ENCODE measurements at regions not wholly inside any gene's neighbourhood (a gene's known extent, or its start where the extent isn't known, plus 50 kb on each side); places are given as distances from the start of the nearest gene placed in this dataset.

DNA sequence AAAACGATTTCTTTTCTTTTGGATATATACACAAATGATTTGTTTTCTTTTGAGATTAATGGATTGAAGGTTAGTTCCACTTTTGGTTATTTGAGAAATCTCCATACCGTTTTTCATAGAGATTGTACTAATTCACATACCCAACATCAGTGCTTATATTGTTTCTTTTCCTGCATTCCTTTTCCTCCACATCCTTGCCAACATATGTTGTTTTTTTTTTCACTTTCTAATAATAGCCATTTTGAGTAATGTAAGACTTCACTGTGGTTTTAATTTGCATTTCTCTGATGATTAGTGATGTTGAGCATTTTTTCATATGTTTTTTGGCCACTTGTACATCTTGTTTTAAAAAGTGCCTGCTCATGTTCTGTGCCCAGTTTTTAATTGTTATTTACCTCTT is 846.4 kb upstream of the EYS start:
- no peaks in the 10 kb centered on the region for H3K36me3 ChIP-seq (ENCODE audit: control insufficient read depth, insufficient read depth, low read length)
- no peak overlapping the region for H3K4me3 ChIP-seq (ENCODE audit: low read depth, low read length)
- H3K79me2 ChIP-seq, result no peaks in the 10 kb centered on the region
- H3K4me1 ChIP-seq, result no peaks in the 10 kb centered on the region
- no peaks in the 10 kb centered on the region for H3K9me3 ChIP-seq (ENCODE audit: control insufficient read depth, low read length)
- H2AFZ ChIP-seq, result no peak overlapping the region
- H3K4me2 ChIP-seq (ENCODE audit: low read length), result no peak overlapping the region
- H3K27me3 ChIP-seq (ENCODE audit: control insufficient read depth, insufficient read depth, low read length), result no peaks in the 10 kb centered on the region
- H3K27ac ChIP-seq, result no peak overlapping the region
- TF ChIP-seq, protein P1, sequence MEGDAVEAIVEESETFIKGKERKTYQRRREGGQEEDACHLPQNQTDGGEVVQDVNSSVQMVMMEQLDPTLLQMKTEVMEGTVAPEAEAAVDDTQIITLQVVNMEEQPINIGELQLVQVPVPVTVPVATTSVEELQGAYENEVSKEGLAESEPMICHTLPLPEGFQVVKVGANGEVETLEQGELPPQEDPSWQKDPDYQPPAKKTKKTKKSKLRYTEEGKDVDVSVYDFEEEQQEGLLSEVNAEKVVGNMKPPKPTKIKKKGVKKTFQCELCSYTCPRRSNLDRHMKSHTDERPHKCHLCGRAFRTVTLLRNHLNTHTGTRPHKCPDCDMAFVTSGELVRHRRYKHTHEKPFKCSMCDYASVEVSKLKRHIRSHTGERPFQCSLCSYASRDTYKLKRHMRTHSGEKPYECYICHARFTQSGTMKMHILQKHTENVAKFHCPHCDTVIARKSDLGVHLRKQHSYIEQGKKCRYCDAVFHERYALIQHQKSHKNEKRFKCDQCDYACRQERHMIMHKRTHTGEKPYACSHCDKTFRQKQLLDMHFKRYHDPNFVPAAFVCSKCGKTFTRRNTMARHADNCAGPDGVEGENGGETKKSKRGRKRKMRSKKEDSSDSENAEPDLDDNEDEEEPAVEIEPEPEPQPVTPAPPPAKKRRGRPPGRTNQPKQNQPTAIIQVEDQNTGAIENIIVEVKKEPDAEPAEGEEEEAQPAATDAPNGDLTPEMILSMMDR (IDR thresholded peaks at IDR 0.05), result no peak
- no peak overlapping the region for H3K9ac ChIP-seq

DNA sequence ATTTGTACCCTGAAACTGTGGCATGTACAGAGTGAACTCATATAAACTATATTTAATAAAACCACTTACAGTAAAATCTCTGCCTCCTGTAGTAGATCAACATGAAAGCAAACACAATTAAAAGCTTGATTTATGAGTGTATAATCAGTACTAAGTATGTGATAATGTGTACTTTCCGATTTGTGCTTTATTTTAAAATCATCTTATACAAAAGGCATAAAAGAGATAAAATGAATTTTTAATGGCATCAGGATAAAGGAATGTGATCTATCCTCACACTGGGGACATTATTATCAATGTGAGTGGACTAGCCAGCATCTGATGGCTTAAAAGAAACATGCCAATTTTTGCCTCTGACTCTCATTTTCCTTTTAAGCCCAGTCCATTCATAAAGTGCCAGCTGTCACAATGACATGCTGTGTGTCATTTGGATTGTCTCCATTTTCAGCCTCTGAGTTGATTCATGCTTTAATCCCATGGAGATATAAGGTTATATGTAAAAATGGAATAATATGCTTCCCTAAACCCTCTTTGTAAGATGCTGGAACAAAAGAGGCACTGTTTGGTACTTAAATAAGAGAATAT is 831.6 kb upstream of the EYS start:
- Histone ChIP-seq H3K4me3 (ENCODE audit: low read depth, low read length) (no peak overlapping the region), H3K9me3 (ENCODE audit: control insufficient read depth, low read length) (no peaks in the 10 kb centered on the region), H3K27ac (no peak overlapping the region), H3K79me2 (no peaks in the 10 kb centered on the region), H2AFZ (no peak overlapping the region), H3K36me3 (ENCODE audit: control insufficient read depth, insufficient read depth, low read length) (no peaks in the 10 kb centered on the region), H3K4me1 (no peaks in the 10 kb centered on the region), H3K9ac (no peak overlapping the region), H3K4me2 (ENCODE audit: low read length) (no peak overlapping the region), H3K27me3 (ENCODE audit: control insufficient read depth, insufficient read depth, low read length) (no peaks in the 10 kb centered on the region)
- TF ChIP-seq, protein P1 (IDR thresholded peaks at IDR 0.05), result no peak

DNA sequence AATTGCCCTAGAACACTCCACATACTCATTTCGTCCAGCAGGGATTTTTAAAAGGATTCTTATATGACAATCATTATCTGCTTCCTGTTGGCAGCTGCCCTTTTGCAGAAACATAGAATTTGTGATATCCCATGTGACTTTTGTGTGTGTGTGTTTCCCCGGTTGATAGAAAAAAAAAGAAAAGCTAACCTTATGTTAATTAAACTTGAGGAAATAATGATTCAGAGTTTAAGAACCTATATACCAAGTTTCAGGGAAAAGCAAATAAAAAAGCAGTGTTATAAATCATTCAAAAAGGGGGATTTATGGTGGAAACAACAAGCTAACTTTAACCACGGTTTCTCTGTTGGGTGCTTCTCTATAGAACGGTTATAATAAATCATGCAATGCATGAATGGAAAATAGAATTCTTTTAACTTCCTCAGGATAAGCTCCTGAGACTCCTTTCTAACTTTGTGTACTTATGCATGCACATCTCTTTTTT is 826.9 kb upstream of the EYS start:
- H3K27me3 ChIP-seq (ENCODE audit: control insufficient read depth, insufficient read depth, low read length), result no peaks in the 10 kb centered on the region
- H3K27ac ChIP-seq, result no peak overlapping the region
- TF ChIP-seq, protein P1 (IDR thresholded peaks at IDR 0.05), result no peak

DNA sequence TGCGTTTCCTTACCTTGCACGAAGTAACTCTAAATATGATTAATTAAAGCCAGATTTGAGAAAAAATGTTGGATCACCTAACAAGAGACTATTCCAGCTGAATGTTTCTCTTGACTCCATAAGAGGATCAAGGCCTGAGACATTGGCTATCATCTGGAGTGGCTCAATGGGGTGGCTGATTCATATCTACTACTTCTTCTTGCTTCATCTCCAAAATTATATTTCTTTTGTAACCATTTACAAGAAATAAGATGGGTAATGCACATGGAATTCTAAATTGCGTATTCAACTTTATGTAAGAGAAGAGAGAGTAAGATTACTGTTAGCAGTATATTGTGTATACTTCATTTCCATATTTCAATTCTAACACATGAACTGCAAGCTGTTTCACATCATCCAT is 819.0 kb upstream of the EYS start:
- no peak overlapping the region for H3K9ac ChIP-seq
- H3K4me1 ChIP-seq, result no peaks in the 10 kb centered on the region
- H3K9me3 ChIP-seq (ENCODE audit: control insufficient read depth, low read length), result no peaks in the 10 kb centered on the region
- TF ChIP-seq, protein P1 (IDR thresholded peaks at IDR 0.05), result no peak
- no peak overlapping the region for H3K4me2 ChIP-seq (ENCODE audit: low read length)
- no peak overlapping the region for H3K27ac ChIP-seq
- H3K79me2 ChIP-seq, result no peaks in the 10 kb centered on the region
- H2AFZ ChIP-seq, result no peak overlapping the region
- H3K4me3 ChIP-seq (ENCODE audit: low read depth, low read length), result no peak overlapping the region
- no peaks in the 10 kb centered on the region for H3K27me3 ChIP-seq (ENCODE audit: control insufficient read depth, insufficient read depth, low read length)
- no peaks in the 10 kb centered on the region for H3K36me3 ChIP-seq (ENCODE audit: control insufficient read depth, insufficient read depth, low read length)

More for the DNA sequence above, 826.9 kb upstream of the EYS start:
- no peak overlapping the region for H3K4me2 ChIP-seq (ENCODE audit: low read length)
- H2AFZ ChIP-seq, result no peak overlapping the region
- H3K9ac ChIP-seq, result no peak overlapping the region
- no peak overlapping the region for H3K4me3 ChIP-seq (ENCODE audit: low read depth, low read length)
- no peaks in the 10 kb centered on the region for H3K79me2 ChIP-seq
- H3K36me3 ChIP-seq (ENCODE audit: control insufficient read depth, insufficient read depth, low read length), result no peaks in the 10 kb centered on the region
- no peaks in the 10 kb centered on the region for H3K4me1 ChIP-seq
- no peaks in the 10 kb centered on the region for H3K9me3 ChIP-seq (ENCODE audit: control insufficient read depth, low read length)

DNA sequence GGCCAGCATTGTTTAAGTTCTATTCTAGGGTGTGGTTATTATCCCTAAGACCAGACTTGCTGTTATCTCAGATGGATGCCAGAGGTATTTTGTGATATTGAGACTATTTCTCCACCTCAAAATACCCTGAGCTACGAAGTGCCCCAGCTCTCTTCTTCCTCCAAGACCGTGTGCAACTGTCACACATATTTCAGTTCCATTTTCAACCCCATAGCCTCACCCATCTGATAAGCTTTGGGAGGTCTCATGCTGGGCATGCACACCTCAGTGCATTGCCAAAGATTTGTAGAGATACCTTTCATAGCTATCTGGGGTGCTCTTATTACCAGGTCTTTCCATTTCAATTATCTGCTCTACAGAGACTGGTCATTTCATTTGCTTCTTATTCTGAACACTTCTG is 815.8 kb upstream of the EYS start:
- Histone ChIP-seq H3K9me3 (ENCODE audit: control insufficient read depth, low read length) (no peaks in the 10 kb centered on the region), H3K4me3 (ENCODE audit: low read depth, low read length) (no peak overlapping the region), H3K4me1 (no peaks in the 10 kb centered on the region), H3K27ac (no peak overlapping the region), H3K36me3 (ENCODE audit: control insufficient read depth, insufficient read depth, low read length) (no peaks in the 10 kb centered on the region), H3K27me3 (ENCODE audit: control insufficient read depth, insufficient read depth, low read length) (no peaks in the 10 kb centered on the region), H3K9ac (no peak overlapping the region), H3K4me2 (ENCODE audit: low read length) (no peak overlapping the region), H2AFZ (no peak overlapping the region), H3K79me2 (no peaks in the 10 kb centered on the region)
- TF ChIP-seq, protein P1 (IDR thresholded peaks at IDR 0.05), result no peak
